HCT116 (cell line): ENCODE measurements at regions not wholly inside any gene's neighbourhood (a gene's known extent, or its start where the extent isn't known, plus 50 kb on each side); places are given as distances from the start of the nearest gene placed in this dataset.

ENCODE experiments used
- ATAC-seq: fragments of 200-7000 bp; cut with Tn5 transposase; 2 replicates; pipeline ENCODE4 v1.9.1; 2020; ENCODE audit warnings: mild to moderate bottlenecking, moderate library complexity
- BruUV-seq: library from RNA; stranded (reverse); fragments of 400-500 nt; replicated peaks from 2 replicates; lab custom pipeline; 2021; lab: Mats Ljungman, UMichigan
- CTCF ChIA-PET: fragments of 300-600 bp; sonication (Branson Sonifier 250); formaldehyde crosslinking; loops from one replicate; lab custom pipeline; 2021; ENCODE audit warnings: antibody characterized with exemption; lab: Charles Lee
- POLR2A ChIA-PET: fragments of 300-600, 350-600 bp; sonication (Branson Sonifier 250); formaldehyde crosslinking; loops from one replicate; lab custom pipeline; 2021; ENCODE audit warnings: antibody characterized with exemption; lab: Charles Lee
- RAD21 ChIA-PET, 2 experiments: fragments of 300-600 bp; sonication (Branson Sonifier 250); formaldehyde crosslinking; loops; one replicate each; lab custom pipeline; 2023; ENCODE audit warnings: low total read pairs in 2 of 2; ENCODE audit not compliant: uncharacterized antibody in 2 of 2, unreplicated experiment in 2 of 2, low non-redundant PET in 1 of 2; lab: Charles Lee
- DNase-seq: peaks from one replicate; pipeline ENCODE4 v3.0.0-alpha.2; 2010; ENCODE audit warnings: low read depth, low spot score
- H2AFZ ChIP-seq: fragments of 200-600 bp; shearing (Covaris generic), sonication (generic); 2 replicates; pipeline ENCODE4 v1.6.1; 2017; ENCODE audit warnings: low read depth, mixed run types, mixed read lengths, antibody characterized with exemption, low read length; ENCODE audit not compliant: poor library complexity, severe bottlenecking
- H3K27ac ChIP-seq: 2 replicates; pipeline ENCODE4 v1.5.1; 2012; ENCODE audit warnings: low read depth, low read length
- H3K27me3 ChIP-seq: fragments of 200-600 bp; sonication (generic); 2 replicates; pipeline ENCODE4 v1.6.1; 2016; ENCODE audit warnings: mixed run types, low read length, mixed read lengths; ENCODE audit not compliant: insufficient read depth
- H3K36me3 ChIP-seq, 2 experiments: fragments of 200-500 bp in 1 of 2; fragments of 200-600 bp in 1 of 2; sonication (Bioruptor generic) in 1 of 2; sonication (generic) in 1 of 2; 2 replicates each; pipeline versions ENCODE4 v1.5.1 to v1.6.1; 2014 to 2016; ENCODE audit warnings: low read length in 2 of 2, inconsistent platforms in 1 of 2, mixed read lengths in 1 of 2, mixed run types in 1 of 2; ENCODE audit not compliant: insufficient read depth in 2 of 2, control insufficient read depth in 1 of 2
- H3K4me1 ChIP-seq, 2 experiments: fragments of 200-600 bp in 1 of 2; sonication (generic) in 1 of 2; 2 replicates each; pipeline versions ENCODE4 v1.5.1 to v1.6.1; 2012 to 2017; ENCODE audit warnings: low read length in 2 of 2, inconsistent platforms in 1 of 2, mild to moderate bottlenecking in 1 of 2, mixed read lengths in 1 of 2, mixed run types in 1 of 2, moderate library complexity in 1 of 2; ENCODE audit not compliant: insufficient read depth in 2 of 2, control insufficient read depth in 1 of 2
- H3K4me2 ChIP-seq: fragments of 200-600 bp; sonication (generic); 2 replicates; pipeline ENCODE4 v1.6.1; 2017; ENCODE audit warnings: mixed run types, low read length, mixed read lengths
- H3K4me3 ChIP-seq, 2 experiments: fragments of 200-600 bp in 1 of 2; sonication (generic) in 1 of 2; replicated peaks in 1 of 2; 2 replicates each; pipeline ENCODE4 v1.5.1; 2011 to 2016; ENCODE audit warnings: low read length in 2 of 2, control low read depth in 1 of 2, low read depth in 1 of 2, mild to moderate bottlenecking in 1 of 2, mixed read lengths in 1 of 2, mixed run types in 1 of 2
- H3K79me2 ChIP-seq: fragments of 200-600 bp; sonication (generic); 2 replicates; pipeline ENCODE4 v1.6.1; 2017; ENCODE audit warnings: mild to moderate bottlenecking, mixed run types, low read length, moderate library complexity, mixed read lengths; ENCODE audit not compliant: insufficient read depth
- H3K9ac ChIP-seq: fragments of 200-600 bp; sonication (generic); 2 replicates; pipeline ENCODE4 v1.6.1; 2016; ENCODE audit warnings: low read length, mixed read lengths
- H3K9me2 ChIP-seq: fragments of 200-600 bp; sonication (generic), shearing (Covaris generic); 2 replicates; pipeline ENCODE4 v1.6.1; 2017; ENCODE audit warnings: mixed run types, mild to moderate bottlenecking, moderate library complexity; ENCODE audit not compliant: insufficient read depth
- H3K9me3 ChIP-seq, 2 experiments: fragments of 200-500 bp in 1 of 2; fragments of 200-600 bp in 1 of 2; sonication (Bioruptor generic) in 1 of 2; sonication (generic) in 1 of 2; 2 replicates each; pipeline ENCODE4 v1.6.1; 2014 to 2017; ENCODE audit warnings: low read length in 2 of 2, mixed read lengths in 2 of 2, inconsistent platforms in 1 of 2, low read depth in 1 of 2, mild to moderate bottlenecking in 1 of 2, mixed run types in 1 of 2, moderate library complexity in 1 of 2; ENCODE audit not compliant: control insufficient read depth in 1 of 2, insufficient read depth in 1 of 2
- H4K20me1 ChIP-seq: fragments of 200-600 bp; sonication (generic), shearing (Covaris generic); 2 replicates; pipeline ENCODE4 v1.6.1; 2017; ENCODE audit warnings: mixed run types, mild to moderate bottlenecking, moderate library complexity; ENCODE audit not compliant: insufficient read depth
- CBX3 ChIP-seq: IDR thresholded peaks from 2 replicates; pipeline ENCODE4 v1.6.1; 2012; ENCODE audit warnings: low read depth
- CEBPB ChIP-seq: IDR thresholded peaks from 2 replicates; pipeline ENCODE4 v1.6.1; 2012; ENCODE audit warnings: low read depth
- EZH2phosphoT487 ChIP-seq: fragments of 200-600 bp; IDR thresholded peaks from 2 replicates; pipeline ENCODE4 v1.6.1; 2018; ENCODE audit warnings: antibody characterized with exemption, borderline replicate concordance
- FOSL1 ChIP-seq: IDR thresholded peaks from 2 replicates; pipeline ENCODE4 v1.6.1; 2012; ENCODE audit warnings: low read depth
- JUND ChIP-seq: IDR thresholded peaks from 2 replicates; pipeline ENCODE4 v1.6.1; 2012
- POLR2A ChIP-seq: IDR thresholded peaks from 2 replicates; pipeline ENCODE4 v1.7.0; 2011; ENCODE audit warnings: borderline replicate concordance; ENCODE audit not compliant: insufficient read depth, insufficient read length; ENCODE audit errors: extremely low read depth
- SIN3A ChIP-seq: IDR thresholded peaks from 2 replicates; pipeline ENCODE4 v1.6.1; 2012; ENCODE audit warnings: low read depth
- SP1 ChIP-seq: IDR thresholded peaks from 2 replicates; pipeline ENCODE4 v1.6.1; 2012; ENCODE audit warnings: low read depth
- SRF ChIP-seq: IDR thresholded peaks from 2 replicates; pipeline ENCODE4 v1.6.1; 2012; ENCODE audit warnings: low read depth
- TCF7L2 ChIP-seq: IDR thresholded peaks from 2 replicates; pipeline ENCODE4 v1.7.0; 2011; ENCODE audit warnings: borderline replicate concordance, inconsistent platforms; ENCODE audit not compliant: insufficient read depth, insufficient read length; ENCODE audit errors: extremely low read depth
- YY1 ChIP-seq: IDR thresholded peaks from 2 replicates; pipeline ENCODE4 v1.6.1; 2011; ENCODE audit warnings: low read length, low read depth, moderate library complexity, mild to moderate bottlenecking; ENCODE audit not compliant: insufficient replicate concordance; ENCODE audit errors: extremely low read depth
- ZFX ChIP-seq: fragments of 450-650 bp; IDR thresholded peaks from 2 replicates; pipeline ENCODE4 v1.6.1; 2017
- intact Hi-C: fragments of 100-400 bp; cut with micrococcal nuclease; formaldehyde crosslinking; loops from 2 replicates; pipeline ENCODE4 v1.10.0; 2022
- TF ChIP-seq, protein P1 (sequence below): IDR thresholded peaks from 2 replicates; pipeline ENCODE4 v1.6.1; 2012
- TF ChIP-seq, protein P2 (sequence below): IDR thresholded peaks from 2 replicates; pipeline ENCODE4 v1.6.1; 2012; ENCODE audit warnings: low read depth

DNA sequence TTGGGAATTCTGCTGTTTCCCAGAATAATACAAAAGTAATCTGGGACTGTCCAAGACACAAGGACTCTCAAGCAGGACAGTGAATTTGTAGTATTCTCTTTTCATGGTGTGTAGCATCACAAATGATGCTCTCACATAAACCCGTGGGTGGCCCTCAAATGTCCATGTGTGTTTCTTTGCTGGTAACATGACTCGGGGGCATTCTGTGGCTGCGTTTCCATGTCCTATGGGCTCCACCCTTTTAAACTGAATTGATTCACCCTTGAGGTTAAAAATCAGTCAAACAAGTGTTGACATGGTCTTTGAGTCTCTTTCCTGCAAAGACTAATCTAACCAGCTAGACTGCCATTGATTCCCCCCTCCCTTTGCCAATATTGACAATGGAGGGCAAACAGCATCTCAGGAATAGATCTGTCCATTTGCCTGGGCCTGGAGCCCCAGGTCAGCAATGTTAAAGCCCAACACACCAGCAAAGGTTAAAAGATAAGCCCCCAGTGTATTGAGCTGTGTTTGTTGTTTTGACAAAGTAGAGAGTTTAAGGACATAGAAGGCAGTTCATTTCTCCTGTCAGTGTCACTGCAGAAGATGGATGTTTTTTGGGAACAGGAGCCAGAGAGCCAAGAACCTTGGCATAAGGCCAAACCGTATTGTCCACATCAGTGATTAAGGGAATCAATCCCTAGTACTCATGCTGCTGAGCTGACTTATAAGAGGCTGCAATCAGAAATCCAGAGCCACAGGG lies 117.1 kb upstream of the COX10 start:
- no peak for ATAC-seq
- Histone ChIP-seq H4K20me1 (no peaks in the 10 kb centered on the region), H3K4me3 (no peak overlapping the region), H3K27ac (no peak overlapping the region), H3K4me1 (no peaks in the 10 kb centered on the region)
- POLR2A ChIA-PET: no interaction called here
- RAD21 ChIA-PET: no interaction called here
- intact Hi-C loops: no loop called here
- no peak for TF ChIP-seq TCF7L2
- TF ChIP-seq CBX3: no peak
- no peak for TF ChIP-seq POLR2A
- no peak for TF ChIP-seq JUND
- TF ChIP-seq, protein P1, sequence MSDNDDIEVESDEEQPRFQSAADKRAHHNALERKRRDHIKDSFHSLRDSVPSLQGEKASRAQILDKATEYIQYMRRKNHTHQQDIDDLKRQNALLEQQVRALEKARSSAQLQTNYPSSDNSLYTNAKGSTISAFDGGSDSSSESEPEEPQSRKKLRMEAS: no peak
- no peak for TF ChIP-seq EZH2phosphoT487
- no peak for TF ChIP-seq FOSL1
- no peak for TF ChIP-seq YY1
- no peak for TF ChIP-seq SP1
- TF ChIP-seq CEBPB: no peak
- TF ChIP-seq SIN3A: no peak
- TF ChIP-seq, protein P2, sequence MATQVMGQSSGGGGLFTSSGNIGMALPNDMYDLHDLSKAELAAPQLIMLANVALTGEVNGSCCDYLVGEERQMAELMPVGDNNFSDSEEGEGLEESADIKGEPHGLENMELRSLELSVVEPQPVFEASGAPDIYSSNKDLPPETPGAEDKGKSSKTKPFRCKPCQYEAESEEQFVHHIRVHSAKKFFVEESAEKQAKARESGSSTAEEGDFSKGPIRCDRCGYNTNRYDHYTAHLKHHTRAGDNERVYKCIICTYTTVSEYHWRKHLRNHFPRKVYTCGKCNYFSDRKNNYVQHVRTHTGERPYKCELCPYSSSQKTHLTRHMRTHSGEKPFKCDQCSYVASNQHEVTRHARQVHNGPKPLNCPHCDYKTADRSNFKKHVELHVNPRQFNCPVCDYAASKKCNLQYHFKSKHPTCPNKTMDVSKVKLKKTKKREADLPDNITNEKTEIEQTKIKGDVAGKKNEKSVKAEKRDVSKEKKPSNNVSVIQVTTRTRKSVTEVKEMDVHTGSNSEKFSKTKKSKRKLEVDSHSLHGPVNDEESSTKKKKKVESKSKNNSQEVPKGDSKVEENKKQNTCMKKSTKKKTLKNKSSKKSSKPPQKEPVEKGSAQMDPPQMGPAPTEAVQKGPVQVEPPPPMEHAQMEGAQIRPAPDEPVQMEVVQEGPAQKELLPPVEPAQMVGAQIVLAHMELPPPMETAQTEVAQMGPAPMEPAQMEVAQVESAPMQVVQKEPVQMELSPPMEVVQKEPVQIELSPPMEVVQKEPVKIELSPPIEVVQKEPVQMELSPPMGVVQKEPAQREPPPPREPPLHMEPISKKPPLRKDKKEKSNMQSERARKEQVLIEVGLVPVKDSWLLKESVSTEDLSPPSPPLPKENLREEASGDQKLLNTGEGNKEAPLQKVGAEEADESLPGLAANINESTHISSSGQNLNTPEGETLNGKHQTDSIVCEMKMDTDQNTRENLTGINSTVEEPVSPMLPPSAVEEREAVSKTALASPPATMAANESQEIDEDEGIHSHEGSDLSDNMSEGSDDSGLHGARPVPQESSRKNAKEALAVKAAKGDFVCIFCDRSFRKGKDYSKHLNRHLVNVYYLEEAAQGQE: no peak
- TF ChIP-seq SRF: no peak
- TF ChIP-seq ZFX: no peak
- TF ChIP-seq, all 23 proteins: peak for 0
- Histone ChIP-seq H2AFZ (no peak overlapping the region), H3K36me3 (no peaks in the 10 kb centered on the region), H3K79me2 (no peaks in the 10 kb centered on the region), H3K9ac (no peak overlapping the region), H3K9me3 (no peaks in the 10 kb centered on the region), H3K27me3 (no peaks in the 10 kb centered on the region), H3K4me2 (no peak overlapping the region), H3K9me2 (no peaks in the 10 kb centered on the region)
- no TSS peak for BruUV-seq
- CTCF ChIA-PET: no interaction called here
- no peak for DNase-seq
